Colon (tissue), 2 donors: ENCODE measurements at regions not wholly inside any gene's neighbourhood (a gene's known extent, or its start where the extent isn't known, plus 50 kb on each side); places are given as distances from the start of the nearest gene placed in this dataset.

Experiments
- FAIRE-seq: peaks from 2 replicates; lab custom pipeline; 2012; peaks lifted over from hg19 to GRCh38; lab: Jason Lieb, UNC
- donor health status: control.
- donor health status: control.

GRCh38 chr11:86119077-86119476 is 50.2 kb upstream of the PICALM start:
- FAIRE-seq = no peak
